NOMO-1 treated with DMSO at 0.1 percent for 48 hours (cell line): ENCODE measurements at regions not wholly inside any gene's neighbourhood (a gene's known extent, or its start where the extent isn't known, plus 50 kb on each side); places are given as distances from the start of the nearest gene placed in this dataset.

Experiments used
- DNase-seq: peaks from one replicate; lab custom pipeline; 2025; ENCODE audit not compliant: unreplicated experiment; lab: John Stamatoyannopoulos, UW

GRCh38 chr12:107223821-107224220 is 130.5 kb upstream of the CRY1 start:
- DNase-seq = no peak

DNA sequence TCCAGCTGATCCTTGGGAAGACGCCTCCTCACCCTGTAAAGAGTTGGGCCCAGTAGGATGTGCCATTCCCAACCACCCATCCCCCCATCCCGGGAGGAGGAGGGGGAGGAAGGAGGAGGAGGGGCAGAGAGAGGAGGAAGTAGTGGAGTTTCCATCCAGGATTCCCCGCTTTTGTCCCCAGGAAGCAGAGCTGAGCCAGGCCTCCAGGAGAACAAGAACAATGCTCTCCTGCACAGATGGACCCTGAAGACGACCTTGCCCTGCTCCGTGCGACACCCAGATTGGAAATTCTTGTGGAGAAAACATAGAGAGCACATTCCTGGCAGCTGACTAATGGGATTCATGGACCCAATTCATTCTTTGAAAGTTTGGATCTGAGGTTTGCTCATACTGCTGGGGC is 132.3 kb upstream of the CRY1 start:
- no peak for DNase-seq

GRCh38 chr12:107226126-107226525 is 132.8 kb upstream of the CRY1 start:
- DNase-seq = no peak

DNA sequence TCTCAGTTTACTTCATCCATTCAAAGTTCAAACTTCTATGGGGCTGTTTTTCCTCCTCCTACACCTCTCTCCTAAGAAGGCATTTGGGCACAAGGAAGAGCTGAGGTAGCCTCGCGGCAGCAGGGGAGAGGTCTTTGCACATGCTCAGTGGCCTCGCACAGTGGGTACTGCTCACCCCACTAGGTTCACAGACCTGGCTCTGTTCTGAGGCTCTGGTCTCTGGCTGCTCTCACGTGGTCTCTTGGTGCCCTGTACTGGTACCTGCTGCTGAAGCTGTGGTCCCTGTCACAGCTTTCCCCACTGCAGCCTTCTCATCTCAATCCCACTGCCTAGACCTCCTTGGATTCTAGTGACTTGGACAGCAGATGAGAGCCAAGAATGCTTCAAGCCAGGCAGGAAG is 134.7 kb upstream of the CRY1 start:
- no peak for DNase-seq

GRCh38 chr12:107229827-107230226 is 136.5 kb upstream of the CRY1 start:
- no peak for DNase-seq

- DNase-seq = no peak
These were observed 138.0 kb upstream of the CRY1 start for GRCh38 chr12:107231303-107231702.

GRCh38 chr12:107233551-107233950 is 140.2 kb upstream of the CRY1 start:
- no peak for DNase-seq

- DNase-seq = no peak
These were observed 142.3 kb upstream of the CRY1 start for GRCh38 chr12:107235600-107235999.

- no peak for DNase-seq
These were observed 143.6 kb upstream of the CRY1 start for GRCh38 chr12:107236824-107237511.

- DNase-seq = no peak
These were observed 144.9 kb upstream of the CRY1 start for GRCh38 chr12:107238296-107238695.

GRCh38 chr12:107241411-107241810 is 148.1 kb upstream of the CRY1 start:
- no peak for DNase-seq

DNA sequence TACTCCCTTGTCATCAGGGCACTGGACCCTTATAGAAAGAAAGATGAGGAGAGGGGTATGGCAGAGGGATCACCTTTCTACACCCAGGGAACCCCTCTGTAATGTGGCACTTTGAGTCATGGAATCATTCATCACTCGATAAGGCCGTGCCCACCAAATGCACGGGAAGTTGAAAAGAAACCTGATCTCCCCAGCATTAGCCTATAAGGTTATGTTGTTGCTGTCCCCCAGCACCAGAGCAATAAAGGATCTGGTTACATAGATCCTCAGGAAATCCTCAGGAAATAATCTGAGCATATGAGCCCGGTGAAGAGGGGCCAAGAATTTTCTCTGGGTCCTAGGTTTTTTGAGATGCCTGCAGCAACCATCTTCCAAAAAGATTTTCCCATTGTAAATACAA is 148.8 kb upstream of the CRY1 start:
- DNase-seq = no peak

GRCh38 chr12:107243341-107243740 is 150.0 kb upstream of the CRY1 start:
- no peak for DNase-seq

DNA sequence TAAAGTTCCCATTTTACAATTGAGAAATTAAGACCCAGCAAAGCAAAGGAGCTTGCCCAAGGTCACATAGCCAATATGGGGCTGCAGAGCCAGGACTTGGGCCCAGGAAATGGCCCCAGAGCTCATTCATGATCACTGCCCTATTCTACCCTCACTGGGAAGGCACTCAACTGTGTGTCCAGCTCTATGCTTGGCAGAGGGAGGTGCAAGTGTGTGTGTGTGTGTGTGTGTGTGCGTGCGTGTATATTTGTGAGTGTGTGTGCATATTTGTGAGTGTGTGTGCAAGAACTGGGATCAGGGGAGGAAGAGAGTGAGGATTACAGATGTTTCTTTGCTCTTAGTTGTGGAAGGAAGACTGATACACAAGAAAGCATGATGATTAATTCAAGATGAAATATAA is 151.2 kb upstream of the CRY1 start:
- no peak for DNase-seq

DNA sequence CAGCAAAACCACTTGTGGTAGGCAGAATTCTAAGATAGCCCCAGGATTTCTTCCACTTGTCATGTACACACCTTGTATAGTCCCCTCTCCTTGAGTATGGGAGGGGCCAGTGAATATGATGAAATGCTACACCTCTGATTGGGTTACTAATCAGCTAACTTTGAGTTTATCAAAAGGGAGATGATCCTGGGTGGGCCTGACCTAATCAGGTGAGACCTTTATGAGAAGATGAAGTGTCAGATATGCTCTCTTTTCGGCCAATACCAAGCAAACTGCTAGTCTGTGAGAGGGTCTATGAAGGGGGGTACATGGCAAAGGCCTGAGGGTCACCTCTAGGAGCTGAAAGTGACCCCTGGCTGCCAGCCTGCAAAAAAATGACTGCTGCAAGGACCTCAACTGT is 154.3 kb upstream of the CRY1 start:
- DNase-seq = no peak

DNA sequence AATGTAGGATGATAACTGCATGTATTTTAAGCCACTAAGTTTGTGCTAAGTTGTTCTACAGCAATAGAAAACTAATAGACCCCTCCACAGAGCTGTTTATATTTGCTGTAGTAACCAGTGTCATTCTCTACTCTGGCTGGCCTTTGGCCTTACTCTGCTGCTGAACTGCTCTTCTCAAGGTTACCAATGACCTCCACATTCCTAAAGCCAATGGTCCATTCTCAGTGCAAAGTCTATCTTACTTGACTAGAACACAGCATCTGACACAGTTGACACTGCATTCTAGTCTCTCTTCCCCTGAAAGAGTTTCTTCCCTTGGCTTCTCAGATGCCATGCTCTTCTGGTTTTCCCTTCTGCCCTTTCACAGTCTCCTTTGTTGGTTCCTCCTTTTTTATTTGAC is 154.8 kb upstream of the CRY1 start:
- no peak for DNase-seq

- DNase-seq = no peak
These were observed 157.9 kb upstream of the CRY1 start for GRCh38 chr12:107251288-107251687.

DNA sequence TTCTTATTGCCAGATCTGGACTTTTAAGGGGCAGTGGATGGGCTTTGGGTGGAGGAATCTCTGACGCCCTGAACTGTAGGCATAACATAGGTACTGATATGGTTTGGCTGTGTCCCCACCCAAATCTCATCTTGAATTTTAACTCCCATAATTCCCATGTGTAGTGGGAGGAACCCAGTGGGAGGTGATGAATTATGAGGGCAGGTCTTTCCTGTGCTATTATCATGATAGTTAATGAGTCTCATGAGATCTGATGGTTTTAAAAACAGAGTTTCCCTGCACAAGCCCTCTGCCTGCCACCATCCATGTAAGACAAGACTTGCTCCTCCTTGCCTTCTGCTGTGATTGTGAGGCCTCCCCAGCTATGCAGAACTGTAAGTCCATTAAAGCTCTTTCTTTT is 160.0 kb upstream of the CRY1 start:
- no peak for DNase-seq

- DNase-seq = no peak
These were observed 161.0 kb upstream of the CRY1 start for GRCh38 chr12:107254258-107254856.

GRCh38 chr12:107258780-107259179 is 165.4 kb upstream of the CRY1 start:
- no peak for DNase-seq

GRCh38 chr12:107263980-107264379 is 170.6 kb upstream of the CRY1 start:
- no peak for DNase-seq

GRCh38 chr12:107264667-107265066 is 171.3 kb upstream of the CRY1 start:
- DNase-seq = no peak

- DNase-seq = no peak
These were observed 174.3 kb upstream of the CRY1 start for GRCh38 chr12:107267604-107268003.
